ENCODE measurements at regions not wholly inside any gene's neighbourhood (a gene's known extent, or its start where the extent isn't known, plus 50 kb on each side); places are given as distances from the start of the nearest gene placed in this dataset.
"Not testable (repeated sequence)": the region's sequence is repeated elsewhere in the genome, so short reads cannot be mapped to it uniquely, and the experiment has no call there.

GRCh38 chr16:60646631-60647030, 1389.6 kb downstream of the CDH8 start:
- FAIRE-seq, result no peak

- FAIRE-seq, result no peak
Measured at GRCh38 chr16:60645541-60645940, 1390.7 kb downstream of the CDH8 start.

GRCh38 chr16:60642956-60643355, 1393.3 kb downstream of the CDH8 start:
- FAIRE-seq, result no peak

GRCh38 chr16:60641067-60641665, 1395.1 kb downstream of the CDH8 start:
- FAIRE-seq, result no peak

GRCh38 chr16:60640038-60640437, 1396.2 kb downstream of the CDH8 start:
- no peak for FAIRE-seq

GRCh38 chr16:60636636-60637035, 1399.6 kb downstream of the CDH8 start:
- not testable (repeated sequence) for FAIRE-seq

- FAIRE-seq, result no peak
Measured at GRCh38 chr16:60636117-60636516, 1400.1 kb downstream of the CDH8 start.

GRCh38 chr16:60635548-60635947, 1400.7 kb downstream of the CDH8 start:
- FAIRE-seq, result no peak

- FAIRE-seq, result no peak
Measured at GRCh38 chr16:60611844-60612243, 1424.4 kb downstream of the CDH8 start.

- FAIRE-seq, result no peak
Measured at GRCh38 chr16:60608971-60609370, 1427.3 kb downstream of the CDH8 start.

- FAIRE-seq, result not testable (repeated sequence)
Measured at GRCh38 chr16:60605652-60606051, 1430.6 kb downstream of the CDH8 start.

GRCh38 chr16:60605176-60605575, 1431.1 kb downstream of the CDH8 start:
- no peak for FAIRE-seq

GRCh38 chr16:60586493-60586892, 1449.7 kb downstream of the CDH8 start:
- FAIRE-seq, result no peak

GRCh38 chr16:60582528-60582927, 1453.7 kb downstream of the CDH8 start:
- FAIRE-seq, result no peak

- no peak for FAIRE-seq
Measured at GRCh38 chr16:60566901-60567300, 1469.3 kb downstream of the CDH8 start.

- FAIRE-seq, result no peak
Measured at GRCh38 chr16:60564588-60564987, 1471.7 kb downstream of the CDH8 start.

GRCh38 chr16:60563166-60563565, 1473.1 kb downstream of the CDH8 start:
- FAIRE-seq, result no peak

GRCh38 chr16:60558936-60559335, 1477.3 kb downstream of the CDH8 start:
- FAIRE-seq, result no peak

GRCh38 chr16:60553090-60553757, 1483.0 kb downstream of the CDH8 start:
- FAIRE-seq, result no peak

GRCh38 chr16:60541535-60541934, 1494.7 kb downstream of the CDH8 start:
- no peak for FAIRE-seq

- FAIRE-seq, result no peak
Measured at GRCh38 chr16:60510941-60511340, 1525.3 kb downstream of the CDH8 start.

GRCh38 chr16:60510208-60510607, 1526.0 kb downstream of the CDH8 start:
- no peak for FAIRE-seq

- FAIRE-seq, result no peak
Measured at GRCh38 chr16:60491273-60491672, 1545.0 kb downstream of the CDH8 start.

- FAIRE-seq, result no peak
Measured at GRCh38 chr16:60485872-60486489, 1550.3 kb downstream of the CDH8 start.

Measured in TTC549 (cell line).